ENCODE measurements at regions not wholly inside any gene's neighbourhood (a gene's known extent, or its start where the extent isn't known, plus 50 kb on each side); places are given as distances from the start of the nearest gene placed in this dataset.
A peak's percentile ranks its signal among the peaks of the same experiment; 100 is the strongest.

DNA sequence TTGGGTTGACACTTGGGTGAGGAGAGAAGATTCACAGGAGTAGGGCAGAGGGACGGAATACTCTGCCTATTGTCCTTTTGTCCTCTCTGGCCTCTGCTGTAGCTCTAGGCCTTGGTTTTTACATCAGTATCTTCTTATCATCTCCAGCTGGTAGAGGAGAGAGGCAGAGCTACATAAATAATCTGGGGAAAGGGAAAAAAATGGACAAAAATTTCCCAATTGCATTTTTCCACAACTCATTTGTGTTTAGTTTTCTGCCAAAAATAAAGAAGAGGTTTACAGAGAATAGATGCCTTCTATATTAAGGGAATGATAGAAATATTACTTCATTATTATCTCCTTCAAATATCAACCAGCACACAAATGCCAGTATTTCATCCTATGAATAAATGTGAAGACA is 216.4 kb upstream of the P2RY1 start (continued):
- TF ChIP-seq ZNF830 (CRISPR knock-in tag; IDR thresholded peaks at IDR 0.05) (no peak), HEY1 (CRISPR knock-in tag; IDR thresholded peaks at IDR 0.05; ENCODE audit: borderline replicate concordance) (no peak), CBX1 (IDR thresholded peaks at IDR 0.05; ENCODE audit: low read depth) (no peak), FOXK2 (conservative IDR thresholded peaks at IDR 0.05 in 1 of 2, IDR thresholded peaks at IDR 0.05 in 1 of 2; ENCODE audit: low read depth in 2 of 2) (no peak), ELF1 (tag; IDR thresholded peaks at IDR 0.05) (no peak), POLR3G (IDR thresholded peaks at IDR 0.05; ENCODE audit: extremely low read depth, insufficient read length, insufficient replicate concordance) (no peak), CEBPB (tag; IDR thresholded peaks at IDR 0.05) (no peak), ETV5 (CRISPR knock-in tag; IDR thresholded peaks at IDR 0.05; ENCODE audit: low read depth) (no peak), ZKSCAN1 (IDR thresholded peaks at IDR 0.05; ENCODE audit: low read depth, low read length) (no peak), MEF2D (tag; conservative IDR thresholded peaks at IDR 0.05; ENCODE audit: low read depth) (no peak), ZC3H4 (CRISPR knock-in tag; IDR thresholded peaks at IDR 0.05; ENCODE audit: borderline replicate concordance) (no peak), ZNF146 (CRISPR knock-in tag; IDR thresholded peaks at IDR 0.05; ENCODE audit: unreplicated experiment) (no peak), MIER1 (IDR thresholded peaks at IDR 0.05; ENCODE audit: low read depth) (no peak)

DNA sequence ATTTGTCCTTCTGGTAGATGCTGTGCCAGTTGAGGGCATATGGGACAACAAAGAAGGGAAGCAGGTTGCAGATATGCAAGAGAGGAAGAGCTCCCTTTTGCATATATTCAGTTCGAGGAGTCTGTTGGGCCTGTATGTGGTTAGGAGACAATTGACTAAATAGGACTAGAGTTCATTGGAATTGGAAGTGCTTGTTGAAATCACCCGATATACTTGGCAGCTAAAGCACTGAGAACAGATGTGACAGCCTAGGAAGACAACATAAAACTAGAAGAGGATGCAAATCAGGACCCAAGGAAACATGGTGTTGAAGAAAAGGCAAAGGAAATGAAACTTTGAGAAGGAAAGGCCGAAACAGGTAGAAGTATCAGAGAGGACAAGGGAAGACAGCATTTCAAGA is 215.2 kb upstream of the P2RY1 start:
- no TSS peak for BruUV-seq (replicated peaks)
- no peak for TF ChIP-seq ZNF740 (CRISPR knock-in tag; IDR thresholded peaks at IDR 0.05)
- TF ChIP-seq ZNF740 (tag; IDR thresholded peaks at IDR 0.05): no peak
- no peak for TF ChIP-seq HDAC3 (IDR thresholded peaks at IDR 0.05; ENCODE audit: borderline replicate concordance, partially characterized antibody)
- TF ChIP-seq GTF2A2 (tag; IDR thresholded peaks at IDR 0.05): no peak
- no peak for TF ChIP-seq KLF10 (CRISPR knock-in tag; IDR thresholded peaks at IDR 0.05)
- TF ChIP-seq CSDE1 (IDR thresholded peaks at IDR 0.05): no peak
- TF ChIP-seq ZNF140 (CRISPR knock-in tag; IDR thresholded peaks at IDR 0.05): no peak
- TF ChIP-seq ZSCAN32 (CRISPR knock-in tag; IDR thresholded peaks at IDR 0.05): no peak
- no peak for TF ChIP-seq ZNF444 (CRISPR knock-in tag; IDR thresholded peaks at IDR 0.05)
- no peak for TF ChIP-seq BMI1 (IDR thresholded peaks at IDR 0.05; ENCODE audit: low read length)
- no peak for TF ChIP-seq FOXO4 (CRISPR knock-in tag; IDR thresholded peaks at IDR 0.05)
- TF ChIP-seq TSC22D4 (tag; IDR thresholded peaks at IDR 0.05): no peak

More for the DNA sequence above, 215.2 kb upstream of the P2RY1 start:
- in situ Hi-C loops (cut with MboI): no loop called here
- Histone ChIP-seq H3K4me2 (ENCODE audit: insufficient read depth, low read length) (no peak overlapping the region), H3K9me3 (replicated peaks; ENCODE audit: control insufficient read depth, insufficient read depth, low read depth, low read length) (no peaks in the 10 kb centered on the region), H4K20me1 (replicated peaks; ENCODE audit: control insufficient read depth, insufficient read depth, low read length) (no peaks in the 10 kb centered on the region), H3K9ac (ENCODE audit: insufficient read depth in 1 of 2, low read depth in 2 of 2, low read length in 2 of 2) (no peak overlapping the region), H3K4me3 (no peak overlapping the region), H3K79me2 (ENCODE audit: control insufficient read depth, insufficient read depth, low read length) (no peaks in the 10 kb centered on the region), H2AFZ (ENCODE audit: low read depth, low read length) (peak overlapping the region; percentile 67), H3K27me3 (ENCODE audit: control insufficient read depth in 2 of 2, insufficient read depth in 2 of 2, low read length in 2 of 2) (no peaks in the 10 kb centered on the region), H3K36me3 (ENCODE audit: control insufficient read depth, insufficient read depth, low read length) (no peaks in the 10 kb centered on the region), H3K9me1 (ENCODE audit: control insufficient read depth, insufficient read depth, low read length) (no peaks in the 10 kb centered on the region), H3K4me1 (replicated peaks in 1 of 2; ENCODE audit: control insufficient read depth in 2 of 2, insufficient read depth in 2 of 2, low read length in 2 of 2) (no peaks in the 10 kb centered on the region; a peak in 1 of 5 replicates), H3K27ac (ENCODE audit: extremely low read depth, low read depth, low read length) (no peak overlapping the region)
- FAIRE-seq (no peak), DNase-seq (ENCODE audit: extremely low read depth in 1 of 4, low spot score in 3 of 4) (no peak), ATAC-seq (no peak)
- intact Hi-C loops (cut with micrococcal nuclease): no loop called here
- ChIA-PET POLR2A (interaction anchor here (2.1 kb wide), 1 partner anchor 10 kb away, joined by 6 read pairs; no protein-coding TSS in a partner anchor), CTCF (ENCODE audit: low intra/inter-chr PET ratio) (no interaction called here)
- 42% methylated on average over 3 of the region's 3 CpGs for WGBS (ENCODE audit: insufficient coverage, low coverage, missing lambda C conversion rate)

All from K562 (cell line).